ENCODE measurements at regions not wholly inside any gene's neighbourhood (a gene's known extent, or its start where the extent isn't known, plus 50 kb on each side); places are given as distances from the start of the nearest gene placed in this dataset.
A peak's percentile ranks its signal among the peaks of the same experiment; 100 is the strongest.

GRCh38 chrX:46447384-46447783, 97.8 kb downstream of the ZNF674 start:
- no peak for TF ChIP-seq GABPA (IDR thresholded peaks at IDR 0.05; ENCODE audit: low read depth)
- no peak for TF ChIP-seq SPI1 (IDR thresholded peaks at IDR 0.05; ENCODE audit: borderline replicate concordance, low read depth)
- no peak for TF ChIP-seq REST (IDR thresholded peaks at IDR 0.05; ENCODE audit: insufficient replicate concordance, low read depth)
- no peak for TF ChIP-seq CTCF (IDR thresholded peaks at IDR 0.05; ENCODE audit: insufficient read depth, low read length)
- no peak for TF ChIP-seq POLR2AphosphoS5 (IDR thresholded peaks at IDR 0.05; ENCODE audit: low read depth)
- Histone ChIP-seq H3K4me3 (replicated peaks; ENCODE audit: insufficient read depth, low read length) (peak overlapping the region; percentile 65), H3K27ac (replicated peaks) (peak overlapping the region; percentile 64), H3K27me3 (ENCODE audit: insufficient read depth, poor library complexity, severe bottlenecking) (no peaks in the 10 kb centered on the region)
- DNase-seq (ENCODE audit: low read depth in 1 of 2, low spot score in 1 of 2), result no peak

- TF ChIP-seq CTCF (IDR thresholded peaks at IDR 0.05; ENCODE audit: insufficient read depth, low read length), result no peak
- peak; percentile 34; the same call in 1 of the 2 replicates for TF ChIP-seq GABPA (IDR thresholded peaks at IDR 0.05; ENCODE audit: low read depth)
- no peak for TF ChIP-seq REST (IDR thresholded peaks at IDR 0.05; ENCODE audit: insufficient replicate concordance, low read depth)
- peak; percentile 77; the same call in 1 of the 2 replicates for TF ChIP-seq SPI1 (IDR thresholded peaks at IDR 0.05; ENCODE audit: borderline replicate concordance, low read depth)
- peak; percentile 59; the same call in 1 of the 2 replicates for TF ChIP-seq POLR2AphosphoS5 (IDR thresholded peaks at IDR 0.05; ENCODE audit: low read depth)
- H3K27me3 ChIP-seq (ENCODE audit: insufficient read depth, poor library complexity, severe bottlenecking), result no peaks in the 10 kb centered on the region
- peak overlapping the region; percentile 64 for H3K27ac ChIP-seq (replicated peaks)
- peak; percentile 61 to 84 for DNase-seq (ENCODE audit: low read depth in 1 of 2, low spot score in 1 of 2)
- peak overlapping the region; percentile 65 for H3K4me3 ChIP-seq (replicated peaks; ENCODE audit: insufficient read depth, low read length)
Observed at GRCh38 chrX:46446727-46447378, 98.4 kb downstream of the ZNF674 start.

GRCh38 chrX:46444011-46444410, 101.2 kb downstream of the ZNF674 start:
- Histone ChIP-seq H3K4me3 (replicated peaks; ENCODE audit: insufficient read depth, low read length) (no peak overlapping the region), H3K27me3 (ENCODE audit: insufficient read depth, poor library complexity, severe bottlenecking) (no peaks in the 10 kb centered on the region), H3K27ac (replicated peaks) (no peak overlapping the region)
- DNase-seq (ENCODE audit: low read depth in 1 of 2, low spot score in 1 of 2), result peak; percentile 31 to 51
- TF ChIP-seq GABPA (IDR thresholded peaks at IDR 0.05; ENCODE audit: low read depth), result no peak
- TF ChIP-seq REST (IDR thresholded peaks at IDR 0.05; ENCODE audit: insufficient replicate concordance, low read depth), result no peak
- no peak for TF ChIP-seq POLR2AphosphoS5 (IDR thresholded peaks at IDR 0.05; ENCODE audit: low read depth)
- no peak for TF ChIP-seq CTCF (IDR thresholded peaks at IDR 0.05; ENCODE audit: insufficient read depth, low read length)
- TF ChIP-seq SPI1 (IDR thresholded peaks at IDR 0.05; ENCODE audit: borderline replicate concordance, low read depth), result no peak
